ENCODE measurements at regions not wholly inside any gene's neighbourhood (a gene's known extent, or its start where the extent isn't known, plus 50 kb on each side); places are given as distances from the start of the nearest gene placed in this dataset.

- TF ChIP-seq, protein P1, sequence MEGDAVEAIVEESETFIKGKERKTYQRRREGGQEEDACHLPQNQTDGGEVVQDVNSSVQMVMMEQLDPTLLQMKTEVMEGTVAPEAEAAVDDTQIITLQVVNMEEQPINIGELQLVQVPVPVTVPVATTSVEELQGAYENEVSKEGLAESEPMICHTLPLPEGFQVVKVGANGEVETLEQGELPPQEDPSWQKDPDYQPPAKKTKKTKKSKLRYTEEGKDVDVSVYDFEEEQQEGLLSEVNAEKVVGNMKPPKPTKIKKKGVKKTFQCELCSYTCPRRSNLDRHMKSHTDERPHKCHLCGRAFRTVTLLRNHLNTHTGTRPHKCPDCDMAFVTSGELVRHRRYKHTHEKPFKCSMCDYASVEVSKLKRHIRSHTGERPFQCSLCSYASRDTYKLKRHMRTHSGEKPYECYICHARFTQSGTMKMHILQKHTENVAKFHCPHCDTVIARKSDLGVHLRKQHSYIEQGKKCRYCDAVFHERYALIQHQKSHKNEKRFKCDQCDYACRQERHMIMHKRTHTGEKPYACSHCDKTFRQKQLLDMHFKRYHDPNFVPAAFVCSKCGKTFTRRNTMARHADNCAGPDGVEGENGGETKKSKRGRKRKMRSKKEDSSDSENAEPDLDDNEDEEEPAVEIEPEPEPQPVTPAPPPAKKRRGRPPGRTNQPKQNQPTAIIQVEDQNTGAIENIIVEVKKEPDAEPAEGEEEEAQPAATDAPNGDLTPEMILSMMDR (IDR thresholded peaks at IDR 0.05; ENCODE audit: insufficient read depth, low read depth, low read length) = no peak
- TF ChIP-seq EZH2 (IDR thresholded peaks at IDR 0.05; ENCODE audit: insufficient read depth, low read length) = no peak
Observed at GRCh38 chr16:11472851-11473250, 113.9 kb downstream of the LITAF start.

All from astrocyte (in vitro differentiated cells and primary cell).